HG03342 (cell line): ENCODE measurements at regions not wholly inside any gene's neighbourhood (a gene's known extent, or its start where the extent isn't known, plus 50 kb on each side); places are given as distances from the start of the nearest gene placed in this dataset.
"Not testable (repeated sequence)": the region's sequence is repeated elsewhere in the genome, so short reads cannot be mapped to it uniquely, and the experiment has no call there.

ENCODE experiments used
- ATAC-seq: cut with Tn5 transposase; IDR thresholded peaks from one replicate; pipeline ENCODE4 v1.9.1; 2021; ENCODE audit warnings: mild to moderate bottlenecking, moderate library complexity; ENCODE audit not compliant: unreplicated experiment

DNA sequence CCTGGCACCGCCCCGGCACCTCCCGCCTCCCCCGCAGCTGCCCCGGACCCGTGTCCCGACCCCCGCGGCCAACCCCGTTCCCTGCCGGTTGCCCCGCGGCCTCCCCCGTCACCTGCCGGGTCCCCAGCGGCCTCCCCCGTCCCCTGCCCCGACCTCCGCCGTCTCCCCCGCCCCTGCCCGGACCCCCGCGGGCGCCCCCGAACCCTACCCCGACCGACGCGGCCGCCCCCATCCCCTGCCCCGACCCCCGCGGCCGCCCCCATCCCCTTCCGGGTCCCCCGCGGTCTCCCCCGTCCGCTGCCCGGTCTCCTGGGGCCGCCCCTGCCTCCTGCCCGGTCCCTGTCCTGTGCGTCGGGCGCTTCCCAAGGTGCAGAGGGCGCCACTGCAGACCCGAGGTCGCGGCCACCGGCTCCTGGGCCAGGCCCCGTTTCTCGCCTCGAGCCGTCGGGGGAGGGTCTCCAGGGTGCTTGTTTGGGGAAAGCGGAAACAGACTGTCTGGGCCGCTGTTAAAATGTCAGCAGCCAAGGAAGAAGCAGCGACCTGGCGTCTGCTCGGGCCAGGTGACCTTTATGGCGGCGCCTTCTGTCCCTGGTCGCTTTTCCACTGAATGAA, 51.6 kb upstream of the APOD start:
- ATAC-seq: not testable (repeated sequence)

GRCh38 chr3:195634426-195635261, 50.9 kb upstream of the APOD start:
- peak; percentile 88 for ATAC-seq
